ENCODE measurements at regions not wholly inside any gene's neighbourhood (a gene's known extent, or its start where the extent isn't known, plus 50 kb on each side); places are given as distances from the start of the nearest gene placed in this dataset.

DNA sequence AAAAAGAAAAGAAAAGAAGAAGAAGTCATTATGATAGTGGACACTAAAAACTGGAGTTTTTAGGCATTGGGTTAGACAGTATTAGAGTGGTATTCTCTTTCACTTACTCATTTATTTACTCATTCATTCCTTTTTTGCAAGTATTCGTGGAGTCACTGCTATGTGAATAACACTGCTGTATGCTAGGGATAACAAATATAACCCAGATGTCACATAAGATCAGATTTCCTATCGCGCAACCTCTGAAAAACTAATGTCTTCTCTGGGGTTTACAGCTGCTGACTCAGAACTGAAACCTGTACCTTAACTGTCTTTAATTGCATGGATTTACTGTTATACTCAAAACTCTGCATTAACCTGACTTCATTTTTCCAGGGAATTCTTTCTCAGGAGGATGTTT is 353.7 kb downstream of the LRIG3 start:
- DNase-seq (ENCODE audit: low spot score) (no peak), FAIRE-seq (no peak)

DNA sequence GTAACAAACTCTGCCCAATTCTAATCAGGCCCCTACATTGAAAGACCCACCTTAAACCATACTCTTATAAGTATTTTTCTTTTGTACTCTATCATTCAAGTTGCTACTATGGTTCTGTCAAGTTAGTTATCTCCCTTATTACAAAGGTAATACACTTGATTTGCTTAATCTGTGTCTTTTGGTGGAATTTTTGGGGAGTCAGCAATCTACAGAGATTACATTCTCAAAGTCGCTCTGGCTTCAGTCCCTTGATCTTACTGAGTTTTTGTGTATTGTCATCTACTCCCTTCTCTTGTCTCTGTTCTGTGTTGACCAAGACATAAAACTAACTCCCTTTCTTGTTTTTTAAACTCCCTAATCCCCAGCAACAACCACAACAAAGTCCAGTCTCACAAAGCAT is 353.1 kb downstream of the LRIG3 start:
- DNase-seq (ENCODE audit: low spot score) (no peak), FAIRE-seq (no peak)

DNA sequence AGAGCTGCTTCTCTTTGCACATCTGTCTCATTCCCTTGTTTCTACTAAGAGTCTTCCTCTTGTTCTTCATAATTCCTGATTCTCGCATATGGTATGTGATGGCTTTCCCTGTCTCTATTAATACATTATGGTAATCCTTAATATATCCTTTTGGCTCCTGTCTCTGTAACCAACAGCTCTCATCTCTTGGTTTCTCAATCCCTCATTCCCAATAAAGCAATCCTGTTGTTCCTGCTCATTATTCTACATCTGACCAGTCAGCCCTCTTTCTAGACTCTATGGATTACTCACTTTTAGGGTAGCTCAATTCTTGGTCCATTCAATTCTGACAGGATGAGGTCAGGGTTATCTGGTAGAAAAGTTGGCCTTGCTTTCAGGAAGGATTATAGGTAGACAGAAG is 349.9 kb downstream of the LRIG3 start:
- DNase-seq (ENCODE audit: low spot score) (no peak), FAIRE-seq (no peak)

DNA sequence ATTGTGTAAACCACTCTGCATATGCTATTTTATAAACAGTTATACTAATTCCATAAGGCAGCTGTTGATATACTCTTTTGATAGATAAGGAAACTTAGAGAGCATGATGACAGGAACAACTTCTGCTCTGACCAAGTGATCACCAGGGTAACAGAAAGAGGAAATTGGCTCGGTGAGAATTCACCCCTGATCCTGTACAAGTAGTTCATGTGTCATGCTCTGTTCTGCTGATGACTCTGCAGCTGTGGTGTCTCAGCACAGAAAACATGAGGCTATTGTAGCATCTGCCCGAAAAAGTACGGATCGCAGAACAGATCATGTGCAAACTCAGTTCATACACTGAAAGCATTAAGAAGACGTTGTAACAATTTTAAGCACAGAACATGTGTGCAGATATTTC is 345.0 kb downstream of the LRIG3 start:
- FAIRE-seq: no peak
- no peak for DNase-seq (ENCODE audit: low spot score)

DNA sequence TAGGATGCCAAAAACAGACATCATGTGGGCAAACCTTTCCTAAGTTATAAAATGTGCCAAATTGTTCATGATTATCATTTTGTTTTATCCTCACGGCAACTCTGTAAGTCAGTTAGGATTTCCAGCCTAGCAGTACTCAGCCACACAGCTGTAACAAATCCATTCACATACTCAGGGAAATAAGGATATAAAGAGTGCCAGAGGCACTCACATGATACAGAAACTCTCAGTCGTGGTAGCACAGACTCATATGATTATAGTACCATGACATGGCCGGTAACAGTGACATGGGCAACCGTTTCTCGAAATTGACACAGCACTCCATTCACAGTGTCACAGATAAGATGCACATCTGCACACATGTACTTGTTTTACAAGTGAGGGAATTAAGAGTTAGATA is 344.2 kb downstream of the LRIG3 start:
- DNase-seq (ENCODE audit: low spot score) (no peak), FAIRE-seq (no peak)

DNA sequence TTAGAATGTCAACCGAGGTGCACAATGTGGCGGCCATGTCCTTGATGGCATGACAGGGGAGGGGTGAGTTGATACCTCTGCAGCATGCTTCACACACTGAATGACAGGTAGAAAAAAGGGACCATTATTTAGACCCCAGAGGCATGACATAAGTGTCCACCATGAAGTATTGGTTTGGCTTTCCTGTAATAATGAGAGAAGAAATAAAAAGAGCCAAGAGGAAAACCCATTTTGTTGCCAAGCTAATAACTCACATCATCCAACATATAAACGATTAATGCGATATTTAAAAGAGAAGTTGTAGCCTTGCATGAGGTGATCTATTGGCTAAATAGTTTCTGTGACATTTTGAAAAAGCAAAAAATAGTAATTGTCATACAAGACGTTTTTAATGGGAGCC is 343.4 kb downstream of the LRIG3 start:
- FAIRE-seq (no peak), DNase-seq (ENCODE audit: low spot score) (no peak)

DNA sequence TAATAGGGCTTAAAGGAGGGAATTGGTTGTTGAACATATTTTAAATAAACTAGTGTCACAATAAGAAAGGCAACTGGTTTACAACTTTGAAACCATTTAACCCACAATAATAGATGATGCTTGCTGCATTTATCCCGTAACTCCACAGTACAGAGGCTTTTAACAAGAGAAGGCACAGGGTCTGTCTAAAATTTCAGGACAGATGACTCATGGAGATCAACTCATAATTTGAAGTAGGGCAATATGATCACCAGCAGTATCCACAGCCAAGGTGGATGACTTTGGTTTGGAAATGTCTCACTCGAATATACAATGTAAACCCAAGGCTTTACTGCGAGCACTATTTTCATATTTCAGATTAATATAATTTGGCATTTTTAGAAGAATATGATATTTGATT is 340.2 kb downstream of the LRIG3 start:
- no peak for DNase-seq (ENCODE audit: low spot score)
- FAIRE-seq: no peak

DNA sequence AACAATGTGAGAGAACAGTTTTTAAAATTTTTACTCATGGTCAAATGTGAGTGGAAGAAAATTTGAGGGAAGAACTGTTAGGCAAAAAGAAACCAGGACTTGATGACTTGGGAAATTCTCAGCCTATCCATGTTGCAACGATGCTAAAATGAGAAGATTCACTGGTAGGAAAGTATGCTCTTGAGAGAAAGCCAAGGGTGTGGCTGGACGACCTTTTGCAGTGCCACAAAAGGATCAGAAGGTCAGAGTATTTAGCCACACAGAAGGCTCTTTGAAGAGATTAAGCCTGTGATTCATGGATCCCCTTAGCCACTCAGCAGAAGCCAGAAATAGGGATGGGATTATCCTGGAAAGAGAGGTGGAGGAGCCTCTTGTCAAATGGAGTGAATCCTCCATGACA is 336.8 kb downstream of the LRIG3 start:
- DNase-seq (ENCODE audit: low spot score): no peak
- no peak for FAIRE-seq

DNA sequence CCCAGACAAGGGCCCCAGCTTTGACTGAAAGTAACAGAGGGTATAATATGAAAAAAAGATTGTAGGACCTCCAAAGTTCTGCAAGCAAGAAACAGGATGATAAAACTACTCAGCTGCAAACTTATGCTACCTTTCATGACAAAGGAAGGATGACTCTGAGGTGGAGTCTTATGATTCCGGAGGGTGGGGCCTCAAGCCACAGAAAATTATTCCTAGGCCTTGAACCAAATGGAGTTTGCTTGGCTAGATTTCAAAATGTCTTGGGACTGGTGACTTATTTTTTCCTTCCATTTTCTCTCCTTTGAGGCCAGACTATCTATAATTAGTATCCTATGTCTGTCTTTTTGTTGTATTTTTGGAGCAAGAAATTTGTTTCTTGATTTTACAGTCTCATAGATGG is 336.4 kb downstream of the LRIG3 start:
- FAIRE-seq: no peak
- no peak for DNase-seq (ENCODE audit: low spot score)

DNA sequence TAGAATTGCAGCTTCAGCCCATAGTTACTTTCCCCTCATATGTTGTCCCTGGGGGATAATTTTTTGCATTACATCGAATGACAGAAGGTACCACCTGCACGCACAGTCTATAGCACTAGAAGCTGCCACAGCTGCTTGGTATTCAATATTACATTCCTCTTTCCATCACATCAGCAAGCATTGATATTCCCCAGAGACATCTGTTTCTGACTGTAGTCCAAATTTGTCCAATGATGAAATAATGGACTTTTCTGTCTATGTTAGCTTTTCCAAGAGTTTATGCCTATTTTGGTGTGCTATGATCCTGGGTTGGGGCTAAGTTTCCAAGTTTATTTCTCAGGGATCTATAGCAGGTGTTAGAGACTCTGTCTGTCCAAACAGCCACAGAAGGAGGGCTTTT is 335.4 kb downstream of the LRIG3 start:
- no peak for FAIRE-seq
- no peak for DNase-seq (ENCODE audit: low spot score)

DNA sequence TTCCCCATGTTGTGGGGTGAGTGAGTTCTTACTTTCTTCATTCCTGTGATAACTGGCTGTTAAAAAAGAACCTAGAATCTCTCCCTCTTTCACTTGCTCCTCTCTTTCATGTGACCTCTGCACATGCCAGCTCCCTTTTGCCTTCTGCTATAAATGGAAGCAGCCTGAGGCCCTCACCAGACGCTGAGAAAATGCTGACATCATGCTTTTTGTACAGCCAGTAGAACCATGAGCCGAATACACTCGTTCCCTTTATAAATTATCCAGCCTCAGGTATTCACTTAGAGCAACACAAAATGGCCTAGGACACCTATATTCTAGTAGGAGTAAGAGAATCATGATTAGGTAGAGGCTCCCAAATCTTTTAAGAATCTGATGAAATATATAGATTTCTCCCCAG is 333.5 kb downstream of the LRIG3 start:
- FAIRE-seq: no peak
- DNase-seq (ENCODE audit: low spot score): no peak

DNA sequence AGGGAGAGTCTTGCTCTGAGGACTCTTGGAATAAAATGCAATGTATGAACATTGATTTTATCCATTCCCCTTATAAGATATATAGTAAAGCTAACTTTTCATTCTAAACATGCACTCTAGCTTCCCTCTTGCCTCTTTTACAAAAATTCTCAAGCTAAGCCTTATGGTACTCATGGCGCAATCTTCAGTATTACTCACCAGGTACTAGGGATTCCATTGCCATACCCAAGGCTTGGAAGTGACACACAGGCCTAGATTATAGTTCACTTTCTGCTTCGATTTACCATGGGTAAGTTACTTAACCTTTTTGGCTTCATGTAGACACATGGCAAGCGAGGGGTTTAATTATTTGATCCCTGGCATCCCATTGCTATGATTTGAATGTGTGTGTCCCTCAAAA is 331.5 kb downstream of the LRIG3 start:
- no peak for FAIRE-seq
- DNase-seq (ENCODE audit: low spot score): no peak

DNA sequence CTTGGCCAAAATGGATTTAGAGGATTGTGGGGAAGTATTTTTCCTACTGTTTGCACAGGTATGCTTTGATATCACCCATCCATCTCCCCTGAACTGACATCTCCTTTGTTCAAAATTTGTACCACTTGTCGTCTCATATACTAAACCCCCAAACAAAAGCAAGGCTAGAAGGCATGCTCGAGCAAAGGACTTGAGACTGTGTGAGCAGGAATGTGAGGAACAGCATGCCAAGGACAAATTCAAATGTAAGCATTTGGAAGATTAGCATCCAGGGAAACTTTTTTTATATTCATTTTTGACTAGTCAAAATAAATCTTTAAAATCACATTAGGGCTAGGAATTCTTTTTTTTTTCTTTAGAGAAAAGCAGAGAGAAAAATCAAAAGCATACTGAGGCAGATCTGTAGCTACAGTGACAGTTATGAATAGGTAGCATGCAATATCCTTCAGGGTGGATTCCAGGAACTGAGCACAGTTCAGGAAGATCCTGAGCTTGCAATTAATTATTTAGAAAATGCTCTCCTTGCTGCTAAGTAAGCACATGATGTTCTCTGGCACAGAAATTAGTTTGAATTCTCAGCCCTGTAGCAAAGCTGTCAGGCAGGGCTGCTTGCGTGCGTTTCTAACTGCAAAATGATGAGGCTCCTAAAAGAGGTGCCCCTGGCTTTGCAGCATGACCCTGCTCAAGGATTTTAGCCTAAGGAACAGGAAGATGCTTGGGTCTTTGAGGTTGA is 327.7 kb downstream of the LRIG3 start:
- DNase-seq (ENCODE audit: low spot score): no peak
- FAIRE-seq: no peak

DNA sequence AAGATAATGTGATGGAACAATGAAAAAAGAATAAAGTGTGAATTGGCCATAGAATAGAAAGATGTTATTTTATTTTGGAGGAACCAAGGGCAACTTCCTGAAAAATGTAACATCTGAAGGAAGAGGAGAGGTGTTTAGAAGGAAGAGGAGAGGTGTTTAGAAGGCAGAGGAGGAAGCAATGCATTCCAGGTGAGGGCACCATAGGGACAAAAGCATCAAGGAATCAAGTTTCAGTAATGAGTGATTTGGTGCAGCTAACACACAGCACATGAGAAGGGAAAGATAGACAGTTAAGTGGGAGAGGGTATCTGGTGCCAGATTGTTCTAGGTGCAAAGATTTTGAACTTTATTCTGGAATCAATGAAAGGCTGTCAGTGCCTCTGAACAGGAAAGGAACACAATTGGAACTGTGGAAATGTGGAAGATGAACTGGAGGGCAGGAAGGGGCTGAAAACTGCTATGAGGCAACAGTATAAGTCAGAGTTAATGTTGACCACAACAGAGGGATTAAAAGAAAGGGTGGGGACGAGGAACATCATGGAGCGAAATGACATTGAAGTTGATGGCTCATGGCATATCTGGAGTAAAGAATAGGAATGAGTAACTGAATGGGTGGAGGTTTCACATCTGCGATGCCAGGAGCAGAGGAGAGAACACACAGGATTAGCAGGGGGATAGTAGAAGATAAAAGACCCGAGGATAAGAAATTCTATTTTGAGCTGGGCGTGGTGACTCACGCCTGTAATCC is 326.6 kb downstream of the LRIG3 start:
- DNase-seq (ENCODE audit: low spot score) (no peak), FAIRE-seq (peak; percentile 27)

DNA sequence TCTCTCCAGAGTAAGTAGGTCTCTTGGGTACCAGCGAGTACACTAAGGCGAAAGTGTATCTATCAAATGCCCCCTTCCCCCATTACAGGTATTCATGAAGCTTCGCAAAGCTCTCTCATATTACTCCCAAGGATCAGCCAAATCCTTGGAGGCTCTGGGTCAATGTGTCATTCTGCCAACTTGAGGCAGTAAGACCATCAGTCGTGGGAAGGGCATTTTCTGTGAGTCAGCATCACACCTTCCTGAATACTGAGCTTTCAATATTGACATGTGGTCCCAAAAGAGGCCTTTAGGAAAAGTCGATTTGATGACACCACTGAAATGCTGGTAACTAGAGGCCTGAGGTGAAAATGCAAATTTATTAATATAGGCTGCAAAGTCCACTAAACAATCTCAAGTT is 323.9 kb downstream of the LRIG3 start:
- DNase-seq (ENCODE audit: low spot score) (peak; percentile 14), FAIRE-seq (no peak)

DNA sequence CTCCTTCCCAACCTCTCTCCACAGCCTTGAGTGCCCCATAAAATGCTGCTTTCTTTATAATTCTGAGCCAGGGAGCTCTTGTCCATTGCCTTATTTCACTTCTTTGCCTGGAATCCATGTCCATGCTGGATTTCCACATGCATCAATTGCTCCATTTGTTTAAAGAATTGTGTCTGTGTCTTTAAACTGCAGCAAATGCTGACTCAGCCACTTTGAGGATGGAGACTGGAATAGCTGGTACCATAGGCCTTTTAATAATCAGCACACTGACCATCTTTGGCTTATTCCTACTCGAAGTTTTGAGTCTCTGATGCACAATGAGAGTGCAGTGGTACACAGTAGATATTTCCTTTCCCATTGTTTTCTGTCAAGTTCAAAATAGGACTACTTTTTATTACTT is 318.8 kb downstream of the LRIG3 start:
- DNase-seq (ENCODE audit: low spot score): no peak
- no peak for FAIRE-seq

DNA sequence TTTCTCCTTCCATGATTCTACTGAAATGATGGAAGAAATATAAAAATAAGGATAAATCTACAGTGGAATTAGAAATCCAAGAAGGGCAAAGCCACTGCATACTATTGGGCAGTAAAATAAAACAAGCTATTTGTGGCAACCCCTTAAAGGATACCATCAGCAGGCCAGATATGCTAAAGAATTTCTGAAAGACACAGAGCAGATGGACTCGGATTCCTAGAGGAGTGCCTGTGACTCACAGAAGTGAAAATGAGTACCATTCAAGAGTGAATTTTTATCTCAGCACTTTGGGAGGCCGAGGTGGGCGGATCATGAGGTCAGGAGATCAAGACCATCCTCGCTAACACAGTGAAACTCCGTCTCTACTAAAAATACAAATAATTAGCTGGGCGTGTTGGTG is 318.1 kb downstream of the LRIG3 start:
- DNase-seq (ENCODE audit: low spot score): no peak
- FAIRE-seq: no peak

DNA sequence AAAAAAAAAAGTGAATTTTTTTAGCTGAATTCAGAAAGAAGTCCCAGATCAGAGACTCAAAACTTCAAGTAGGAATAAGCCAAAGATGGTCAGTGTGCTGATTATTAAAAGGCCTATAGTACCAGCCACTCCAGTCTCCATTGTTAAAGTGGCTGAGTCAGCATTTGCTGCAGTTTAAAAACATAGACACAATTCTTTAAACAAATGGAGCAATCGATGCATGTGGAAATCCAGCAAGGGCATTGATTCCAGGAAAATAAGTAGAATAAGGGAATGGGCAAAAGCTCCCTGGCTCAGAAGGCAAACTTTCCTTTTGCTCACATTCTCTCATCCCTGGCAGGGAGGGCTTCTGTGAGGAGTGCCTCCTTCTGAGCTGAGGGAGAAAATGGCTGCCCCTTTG is 317.6 kb downstream of the LRIG3 start:
- DNase-seq (ENCODE audit: low spot score): no peak
- FAIRE-seq: no peak

DNA sequence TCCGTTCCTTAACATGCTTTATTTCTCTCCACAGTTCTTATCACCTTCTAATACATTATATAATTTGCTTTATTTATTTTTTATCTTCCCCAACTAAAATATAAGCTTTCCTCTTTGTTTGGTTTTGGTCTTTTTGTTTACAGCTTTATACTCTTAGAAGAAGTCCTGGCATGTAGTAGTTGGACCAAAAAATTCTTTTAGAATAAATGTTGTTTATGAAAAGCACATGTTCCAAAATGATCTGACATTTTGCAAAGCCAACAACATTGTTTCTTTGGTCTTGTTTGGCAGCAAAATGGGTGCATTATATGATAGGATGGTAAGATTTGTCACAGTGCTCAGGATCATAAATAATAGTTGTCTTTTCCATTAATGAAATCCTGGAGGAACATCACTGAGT is 312.5 kb downstream of the LRIG3 start:
- FAIRE-seq (no peak), DNase-seq (ENCODE audit: low spot score) (no peak)

DNA sequence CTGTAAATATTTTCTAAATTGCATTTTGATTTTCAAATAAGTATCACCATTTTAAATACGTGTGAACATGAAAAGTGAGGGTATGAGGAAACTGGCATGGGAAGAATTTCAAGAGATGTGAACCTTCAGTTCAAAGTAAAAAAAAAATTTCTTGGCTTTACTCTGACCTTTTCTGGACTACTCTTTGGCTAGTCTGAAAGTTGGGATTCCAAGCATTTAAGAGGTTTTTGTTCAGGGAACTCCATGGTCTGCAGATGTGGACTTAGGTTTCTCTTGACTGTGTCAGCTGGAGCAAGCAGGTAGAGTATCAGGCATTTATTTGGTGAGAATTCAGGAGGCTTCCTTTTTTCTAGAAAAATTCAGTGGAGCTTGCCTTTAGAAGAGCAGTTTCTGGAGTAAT is 311.6 kb downstream of the LRIG3 start:
- no peak for FAIRE-seq
- no peak for DNase-seq (ENCODE audit: low spot score)

DNA sequence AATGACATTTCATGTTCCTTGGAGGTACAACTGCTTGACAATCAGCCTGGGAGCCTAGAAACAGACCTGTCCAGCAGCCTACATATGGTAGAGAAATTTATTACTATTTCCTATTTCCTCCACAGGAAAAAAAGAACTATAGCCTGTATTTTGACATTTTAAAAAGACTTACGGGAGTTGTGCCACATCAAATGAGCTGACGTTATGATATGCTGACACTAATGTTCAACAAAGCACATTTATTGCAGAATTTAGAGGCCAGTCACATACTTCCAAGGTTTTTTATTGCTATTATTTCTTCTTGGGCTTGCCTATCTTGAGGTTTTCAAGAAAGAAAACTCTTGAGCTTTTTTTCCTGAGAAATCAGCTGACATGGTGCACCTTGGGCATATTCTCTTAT is 305.3 kb downstream of the LRIG3 start:
- FAIRE-seq (no peak), DNase-seq (ENCODE audit: low spot score) (no peak)

DNA sequence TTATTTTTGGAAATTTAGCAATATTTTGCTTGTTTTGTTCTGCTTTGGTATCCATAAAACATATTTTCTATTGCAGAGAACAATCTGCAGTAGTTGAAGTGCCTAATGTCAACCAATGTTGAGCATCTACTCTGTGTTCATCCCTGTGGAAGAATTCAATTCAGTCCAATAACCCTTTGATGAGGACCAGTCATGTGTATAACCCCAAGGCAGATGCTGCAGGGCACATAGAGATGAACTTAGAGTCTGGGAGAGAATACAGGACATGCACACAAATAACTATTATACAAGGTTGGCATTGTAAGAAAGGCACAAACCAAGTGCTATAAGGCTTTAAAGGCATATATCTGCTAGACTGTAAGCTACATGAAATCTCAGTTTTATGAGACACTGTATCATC is 304.7 kb downstream of the LRIG3 start:
- no peak for DNase-seq (ENCODE audit: low spot score)
- no peak for FAIRE-seq

DNA sequence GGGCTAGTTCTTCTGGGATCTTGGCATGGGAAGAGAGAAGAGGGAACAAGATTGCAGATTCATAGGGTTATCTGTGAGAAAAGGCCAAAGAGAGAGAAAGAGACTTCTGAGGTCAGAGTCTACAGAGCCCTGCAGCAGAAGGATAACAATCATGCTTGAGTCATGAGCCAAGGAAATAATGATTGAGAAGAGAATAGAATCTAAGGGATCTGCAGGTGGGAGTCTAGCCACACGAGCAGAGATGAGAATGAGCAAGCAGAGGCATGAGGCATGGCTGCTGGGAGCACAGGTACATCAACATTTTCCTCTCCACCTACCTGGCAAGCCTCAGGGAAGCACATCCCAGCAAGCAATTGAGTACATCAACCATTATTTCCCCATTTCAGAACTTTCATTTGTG is 303.7 kb downstream of the LRIG3 start:
- FAIRE-seq (no peak), DNase-seq (ENCODE audit: low spot score) (no peak)
